GM21423 (cell line): ENCODE measurements at regions not wholly inside any gene's neighbourhood (a gene's known extent, or its start where the extent isn't known, plus 50 kb on each side); places are given as distances from the start of the nearest gene placed in this dataset.

ENCODE experiments used
- ATAC-seq: cut with Tn5 transposase; IDR thresholded peaks from one replicate; pipeline ENCODE4 v1.9.1; 2021; ENCODE audit warnings: mild to moderate bottlenecking, moderate library complexity; ENCODE audit not compliant: unreplicated experiment

DNA sequence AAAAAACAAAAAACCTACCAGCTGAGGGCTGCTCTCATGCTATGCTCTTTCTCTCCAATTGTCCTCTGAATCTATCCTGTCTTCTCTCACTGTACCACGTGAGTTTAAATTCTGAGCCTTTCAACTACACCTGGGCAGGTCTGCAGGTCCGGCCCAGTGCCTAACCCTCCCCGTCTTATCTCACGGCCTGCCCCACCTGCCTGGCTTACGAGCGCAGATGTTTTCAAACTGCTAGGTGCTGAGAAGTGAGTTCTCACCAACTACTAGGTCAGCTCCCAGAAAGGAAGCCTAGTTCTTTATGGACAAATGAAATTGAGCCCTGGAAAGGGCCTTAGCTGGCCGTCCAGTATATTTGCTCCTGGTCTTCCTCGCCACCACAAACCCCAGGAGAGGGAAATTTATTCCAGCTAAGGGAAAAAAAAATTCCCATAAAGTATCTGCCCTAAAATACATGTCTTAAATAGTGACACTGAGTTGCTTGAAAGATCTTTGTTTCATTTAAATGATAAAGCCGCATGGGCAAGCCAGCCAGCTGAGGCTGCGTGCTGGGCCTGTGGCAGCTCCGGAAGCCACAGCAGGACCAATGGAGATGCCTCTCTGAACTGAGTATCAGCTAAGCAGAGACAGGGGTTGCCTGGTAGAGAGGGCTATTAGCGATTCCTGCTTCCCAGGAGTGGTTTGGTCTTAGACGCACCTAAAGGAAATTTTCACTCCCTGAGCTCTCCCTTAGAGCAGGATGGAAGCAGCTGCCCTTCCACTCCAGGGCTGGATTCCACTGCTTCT, 92.5 kb upstream of the NCK2 start:
- ATAC-seq: no peak

- no peak for ATAC-seq
These were observed 95.2 kb upstream of the NCK2 start for GRCh38 chr2:105649534-105649933.

- ATAC-seq: no peak
These were observed 97.0 kb upstream of the NCK2 start for GRCh38 chr2:105647731-105648130.

DNA sequence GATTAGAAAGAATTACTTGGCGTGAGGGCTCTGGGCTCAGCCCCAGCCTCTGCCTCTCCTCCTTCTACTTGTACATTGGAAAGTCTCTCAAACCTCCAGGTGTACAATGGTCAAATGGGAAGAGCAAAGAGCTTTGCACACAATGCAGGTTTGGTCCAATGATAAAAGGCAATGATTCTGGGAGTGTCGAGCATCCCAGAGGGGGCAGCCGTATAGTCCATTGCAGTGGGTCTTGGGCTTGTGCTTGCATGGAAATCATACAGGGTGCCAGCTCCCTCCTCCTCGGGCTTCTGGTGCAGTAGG, 98.0 kb upstream of the NCK2 start:
- ATAC-seq: no peak

DNA sequence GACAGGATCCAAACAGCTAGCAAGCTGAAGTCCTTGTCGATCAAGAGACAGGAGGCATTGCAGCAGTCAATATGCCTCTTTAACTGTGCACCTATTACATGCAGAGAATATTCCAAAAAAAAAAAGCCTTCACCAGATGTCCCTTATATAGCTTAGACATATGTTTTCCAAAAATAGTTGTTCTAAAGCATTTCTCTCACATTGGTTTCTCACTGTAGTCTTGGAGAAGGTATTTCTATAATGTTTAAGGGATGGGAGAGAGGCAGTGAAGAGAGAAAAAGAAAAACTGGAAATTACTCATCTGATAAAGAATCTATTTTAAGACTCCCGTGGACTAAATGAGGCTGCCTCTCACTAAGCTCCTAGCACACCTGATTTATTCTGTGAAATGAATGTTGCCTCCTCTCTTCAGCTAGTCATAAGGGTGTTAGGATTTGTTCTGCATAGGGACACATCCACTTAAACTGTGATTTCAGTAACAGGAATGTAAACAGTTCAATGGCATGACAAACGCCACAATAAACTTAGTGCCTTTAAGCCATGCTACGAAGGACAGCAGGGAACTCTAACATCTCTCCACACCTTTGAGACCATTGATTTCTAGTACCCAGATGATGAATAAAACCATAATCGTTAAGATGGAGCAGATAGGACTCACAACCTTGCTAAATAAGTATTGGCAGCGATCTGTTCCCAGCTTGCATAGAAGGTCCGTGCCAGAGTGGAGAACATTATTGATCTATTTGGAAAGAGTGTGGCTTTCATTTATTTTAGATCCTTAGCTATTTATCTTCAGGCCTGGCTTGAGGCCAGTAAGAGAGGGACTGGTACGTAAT, 98.6 kb upstream of the NCK2 start:
- no peak for ATAC-seq

- ATAC-seq: no peak
These were observed 99.4 kb upstream of the NCK2 start for GRCh38 chr2:105645031-105645937.

DNA sequence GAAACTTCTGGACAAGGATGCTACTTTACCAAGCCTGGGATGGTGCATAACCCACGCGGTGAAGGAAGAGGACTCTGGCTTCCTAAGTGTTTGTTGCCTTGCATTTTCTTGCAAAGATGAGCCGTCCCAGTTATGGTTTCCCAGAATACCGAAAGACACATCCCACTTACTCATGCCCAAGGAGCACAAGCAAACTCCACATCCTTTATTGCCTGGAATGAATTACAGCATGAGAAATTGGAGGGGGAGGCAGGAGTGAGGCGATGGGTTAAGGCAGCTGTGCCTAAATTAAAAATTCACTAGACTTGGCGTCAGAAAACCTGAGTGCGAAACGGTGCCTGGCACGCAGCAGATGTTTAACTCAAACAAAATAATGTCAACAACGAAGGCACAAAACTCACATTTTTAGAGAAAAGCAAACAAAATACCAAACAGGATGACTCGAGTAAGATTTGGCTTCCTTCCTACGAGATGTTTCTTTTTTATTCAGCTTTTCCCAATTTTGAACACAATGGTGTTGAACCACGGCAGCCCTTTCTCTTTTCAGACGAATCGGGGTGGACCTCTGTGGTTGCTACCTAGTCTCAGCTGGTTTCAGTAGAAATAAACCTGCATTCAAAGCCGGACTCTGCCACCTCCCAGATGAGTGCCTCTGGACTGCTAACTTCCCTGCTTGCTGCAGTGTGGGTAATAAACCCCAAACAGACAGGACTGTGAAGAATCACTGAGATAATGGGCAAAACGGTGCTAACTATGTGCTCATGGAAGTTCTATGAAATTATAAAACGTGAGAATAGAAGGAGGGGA, 100.3 kb upstream of the NCK2 start:
- no peak for ATAC-seq

GRCh38 chr2:105643405-105644173, 101.1 kb upstream of the NCK2 start:
- ATAC-seq: no peak

DNA sequence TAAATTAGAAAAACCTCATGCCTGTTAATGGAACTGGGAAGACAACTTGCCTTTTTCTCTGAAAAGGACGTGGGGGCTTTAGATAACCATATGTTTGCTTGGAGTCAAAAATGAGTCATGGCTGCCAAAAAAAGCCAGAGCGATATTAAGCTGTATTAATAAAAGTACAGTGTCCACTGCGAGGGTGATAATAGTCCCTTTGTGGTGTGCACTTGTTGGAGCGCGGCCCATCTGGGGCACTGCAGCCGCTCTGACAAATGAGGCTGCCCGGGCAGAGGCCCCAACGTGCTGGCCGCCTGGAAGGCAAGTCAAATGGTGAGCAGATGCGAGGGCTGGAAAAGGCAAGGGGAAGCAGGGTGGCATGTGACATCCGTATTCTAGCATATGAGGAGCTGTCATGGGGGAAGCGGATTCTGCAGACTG, 103.3 kb upstream of the NCK2 start:
- no peak for ATAC-seq

DNA sequence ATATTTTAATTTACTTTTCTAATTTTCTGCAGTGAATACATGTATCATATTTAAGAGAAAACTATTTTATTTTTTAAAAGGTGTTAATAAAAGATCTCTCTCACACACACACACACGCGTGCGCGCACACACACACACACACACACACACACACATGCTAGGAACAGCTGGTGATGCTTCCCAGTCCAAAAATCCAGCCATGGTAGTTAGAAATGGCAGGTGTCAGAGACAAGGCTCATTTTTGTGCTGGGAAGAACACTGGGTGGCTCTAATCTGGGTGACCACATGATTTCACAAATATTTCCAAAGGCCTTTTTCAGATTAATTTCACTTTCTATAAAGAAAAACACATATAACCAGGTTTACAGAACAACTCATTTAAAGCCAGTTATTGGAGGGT, 104.5 kb upstream of the NCK2 start:
- ATAC-seq: no peak

- ATAC-seq: no peak
These were observed 108.5 kb upstream of the NCK2 start for GRCh38 chr2:105636109-105636740.

GRCh38 chr2:105635564-105635963, 109.1 kb upstream of the NCK2 start:
- ATAC-seq: no peak

GRCh38 chr2:105634198-105634597, 110.5 kb upstream of the NCK2 start:
- no peak for ATAC-seq

- ATAC-seq: no peak
These were observed 112.8 kb upstream of the NCK2 start for GRCh38 chr2:105631922-105632321.

DNA sequence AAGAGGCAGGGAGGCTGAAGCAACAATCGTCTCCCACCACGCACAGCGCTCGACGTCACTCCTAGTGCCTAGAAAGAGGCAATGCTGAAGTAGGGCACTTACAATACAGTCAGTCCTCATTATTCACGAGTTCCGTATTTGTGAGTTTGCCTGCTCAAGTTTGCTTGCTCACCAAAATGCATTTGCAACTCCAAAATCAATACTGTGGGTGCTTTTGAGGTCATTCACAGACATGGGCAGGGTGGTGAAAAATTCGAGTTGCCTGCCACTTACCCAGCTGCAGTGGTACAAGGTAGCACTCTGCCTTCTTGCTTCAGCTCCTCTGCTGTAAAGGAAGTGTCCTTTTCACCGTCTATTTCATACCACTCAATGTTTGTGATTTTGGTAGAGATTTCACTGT, 113.7 kb upstream of the NCK2 start:
- no peak for ATAC-seq

GRCh38 chr2:105629634-105630033, 115.1 kb upstream of the NCK2 start:
- ATAC-seq: no peak

DNA sequence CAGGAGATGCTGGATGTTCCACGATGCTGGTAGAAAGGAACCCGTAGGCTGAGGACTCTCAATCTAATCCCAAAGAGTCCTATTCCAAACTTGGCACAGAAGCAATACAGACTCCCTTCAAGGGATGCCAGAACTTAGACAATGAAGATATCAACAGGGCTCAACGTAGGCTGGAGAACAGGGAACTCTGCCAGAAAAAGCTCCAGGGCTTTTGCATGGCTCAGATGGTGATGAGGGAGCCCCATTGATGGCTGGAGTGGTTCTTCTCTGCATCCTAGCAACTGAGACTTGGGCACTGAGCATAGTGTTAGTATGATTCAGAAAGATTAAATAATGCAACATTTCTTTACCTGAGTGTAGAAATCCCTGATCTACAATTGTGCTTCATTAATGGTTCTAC, 117.2 kb upstream of the NCK2 start:
- no peak for ATAC-seq

GRCh38 chr2:105626966-105627340, 117.8 kb upstream of the NCK2 start:
- no peak for ATAC-seq

- ATAC-seq: no peak
These were observed 118.3 kb upstream of the NCK2 start for GRCh38 chr2:105626212-105626965.
